Embryonic facial prominence (tissue), 1 donor: ENCODE measurements at regions not wholly inside any gene's neighbourhood (a gene's known extent, or its start where the extent isn't known, plus 50 kb on each side); places are given as distances from the start of the nearest gene placed in this dataset.

Experiments used
- DNase-seq: peaks from one replicate; pipeline ENCODE4 v3.0.0-alpha.2; 2016; ENCODE audit errors: extremely low spot score

GRCh38 chr5:161235569-161235968, 311.0 kb downstream of the GABRB2 start:
- no peak for DNase-seq

GRCh38 chr5:161233553-161233952, 313.0 kb downstream of the GABRB2 start:
- DNase-seq: no peak

GRCh38 chr5:161230221-161230620, 316.3 kb downstream of the GABRB2 start:
- no peak for DNase-seq

- DNase-seq: no peak
Observed at GRCh38 chr5:161219816-161220215, 326.7 kb downstream of the GABRB2 start.

GRCh38 chr5:161216877-161217276, 329.6 kb downstream of the GABRB2 start:
- no peak for DNase-seq

- DNase-seq: no peak
Observed at GRCh38 chr5:161212123-161212712, 334.3 kb downstream of the GABRB2 start.

GRCh38 chr5:161201558-161201957, 345.0 kb downstream of the GABRB2 start:
- no peak for DNase-seq

GRCh38 chr5:161190778-161191177, 338.8 kb upstream of the ATP10B start:
- no peak for DNase-seq

- DNase-seq: no peak
Observed at GRCh38 chr5:161190086-161190485, 338.1 kb upstream of the ATP10B start.

- DNase-seq: no peak
Observed at GRCh38 chr5:161189452-161189851, 337.4 kb upstream of the ATP10B start.

- no peak for DNase-seq
Observed at GRCh38 chr5:161183559-161183958, 331.5 kb upstream of the ATP10B start.

- no peak for DNase-seq
Observed at GRCh38 chr5:161176221-161176620, 324.2 kb upstream of the ATP10B start.

GRCh38 chr5:161169776-161170175, 317.8 kb upstream of the ATP10B start:
- no peak for DNase-seq

GRCh38 chr5:161167016-161167767, 315.2 kb upstream of the ATP10B start:
- no peak for DNase-seq

- DNase-seq: no peak
Observed at GRCh38 chr5:161165998-161166660, 314.1 kb upstream of the ATP10B start.

GRCh38 chr5:161157925-161158324, 305.9 kb upstream of the ATP10B start:
- DNase-seq: no peak

GRCh38 chr5:161155451-161155850, 303.4 kb upstream of the ATP10B start:
- no peak for DNase-seq

GRCh38 chr5:161152415-161152940, 300.5 kb upstream of the ATP10B start:
- DNase-seq: no peak

- DNase-seq: no peak
Observed at GRCh38 chr5:161150441-161150988, 298.5 kb upstream of the ATP10B start.

- no peak for DNase-seq
Observed at GRCh38 chr5:161149078-161149477, 297.1 kb upstream of the ATP10B start.

GRCh38 chr5:161138751-161139455, 286.9 kb upstream of the ATP10B start:
- DNase-seq: no peak

GRCh38 chr5:161134956-161135355, 282.9 kb upstream of the ATP10B start:
- no peak for DNase-seq
